K562 (cell line): ENCODE measurements at regions not wholly inside any gene's neighbourhood (a gene's known extent, or its start where the extent isn't known, plus 50 kb on each side); places are given as distances from the start of the nearest gene placed in this dataset.
"Not testable (repeated sequence)": the region's sequence is repeated elsewhere in the genome, so short reads cannot be mapped to it uniquely, and the experiment has no call there.

ENCODE experiments used
- ATAC-seq: fragments of 200-7000 bp; cut with Tn5 transposase; 3 replicates; pipeline ENCODE4 v1.9.1; 2020; ENCODE audit warnings: moderate library complexity
- BruUV-seq: library from RNA; stranded (reverse); fragments of 400-500 nt; replicated peaks from 2 replicates; lab custom pipeline; 2021; lab: Mats Ljungman, UMichigan
- CTCF ChIA-PET: fragments of 300-600 bp; formaldehyde crosslinking; extraction: SDS; loops from one replicate; lab custom pipeline; 2021; ENCODE audit warnings: low intra/inter-chr PET ratio; lab: Yijun Ruan, JAX
- POLR2A ChIA-PET: fragments of 300-600, 350-650 bp; sonication (Branson Sonifier 250); formaldehyde crosslinking; extraction: SDS; loops from one replicate; lab custom pipeline; 2021; ENCODE audit warnings: antibody characterized with exemption, inconsistent platforms; lab: Yijun Ruan, JAX
- DNase-seq, 4 experiments: peaks; one replicate each; pipeline versions ENCODE4 v3.0.0 to v3.0.0-alpha.2; 2011 to 2018; ENCODE audit warnings: low spot score in 3 of 4, mixed read lengths in 3 of 4; ENCODE audit errors: extremely low read depth in 1 of 4
- FAIRE-seq: peaks from 2 replicates; lab custom pipeline; 2011; peaks lifted over from hg19 to GRCh38; lab: Jason Lieb, UNC
- H2AFZ ChIP-seq: 2 replicates; pipeline ENCODE4 v1.6.0; 2011; ENCODE audit warnings: low read depth, low read length, control low read depth, inconsistent platforms
- H3K27ac ChIP-seq: fragments of 200-600 bp; 3 replicates; pipeline ENCODE4 v1.8.0; 2011; ENCODE audit warnings: low read depth, mild to moderate bottlenecking, control low read depth, inconsistent platforms, low read length, moderate library complexity, mixed read lengths; ENCODE audit errors: extremely low read depth
- H3K27me3 ChIP-seq, 2 experiments: fragments of 300-600 bp in 1 of 2; 2 replicates in 1 of 2; 3 replicates in 1 of 2; pipeline versions ENCODE4 v1.6.0 to v1.8.0; 2011; ENCODE audit warnings: inconsistent platforms in 2 of 2, low read length in 2 of 2, mild to moderate bottlenecking in 1 of 2, mixed read lengths in 1 of 2, moderate library complexity in 1 of 2; ENCODE audit not compliant: control insufficient read depth in 2 of 2, insufficient read depth in 2 of 2
- H3K36me3 ChIP-seq: fragments of 300-600 bp; 3 replicates; pipeline ENCODE4 v1.8.0; 2011; ENCODE audit warnings: mild to moderate bottlenecking, low read length, inconsistent platforms; ENCODE audit not compliant: control insufficient read depth, insufficient read depth
- H3K4me1 ChIP-seq, 2 experiments: fragments of 200-600 bp in 1 of 2; replicated peaks in 1 of 2; 2 replicates in 1 of 2; 3 replicates in 1 of 2; pipeline versions ENCODE4 v1.5.1 to v1.8.0; 2011; ENCODE audit warnings: inconsistent platforms in 2 of 2, low read length in 2 of 2, mild to moderate bottlenecking in 1 of 2, mixed read lengths in 1 of 2, moderate library complexity in 1 of 2; ENCODE audit not compliant: control insufficient read depth in 2 of 2, insufficient read depth in 2 of 2
- H3K4me2 ChIP-seq: 2 replicates; pipeline ENCODE4 v1.6.1; 2011; ENCODE audit warnings: low read length, control low read depth, inconsistent platforms, mixed read lengths; ENCODE audit not compliant: insufficient read depth
- H3K4me3 ChIP-seq: fragments of 200-600 bp; sonication (generic), shearing (Covaris generic); 2 replicates; pipeline ENCODE4 v1.5.1; 2016; ENCODE audit warnings: control low read depth, inconsistent platforms
- H3K79me2 ChIP-seq: fragments of 200-600 bp; 3 replicates; pipeline ENCODE4 v1.8.0; 2011; ENCODE audit warnings: low read length, inconsistent platforms; ENCODE audit not compliant: control insufficient read depth, insufficient read depth
- H3K9ac ChIP-seq, 2 experiments: 2 replicates each; pipeline versions ENCODE4 v1.6.0 to v1.6.1; 2011; ENCODE audit warnings: low read depth in 2 of 2, low read length in 2 of 2, control low read depth in 1 of 2, inconsistent platforms in 1 of 2, mild to moderate bottlenecking in 1 of 2, mixed read lengths in 1 of 2; ENCODE audit not compliant: insufficient read depth in 1 of 2
- H3K9me1 ChIP-seq: one replicate; pipeline ENCODE4 v1.6.0; 2011; ENCODE audit warnings: inconsistent platforms, mild to moderate bottlenecking, low read length, moderate library complexity; ENCODE audit not compliant: control insufficient read depth, insufficient read depth
- H3K9me3 ChIP-seq: replicated peaks from 2 replicates; pipeline ENCODE4 v1.5.1; 2011; ENCODE audit warnings: low read depth, low read length, inconsistent platforms; ENCODE audit not compliant: control insufficient read depth, insufficient read depth
- H4K20me1 ChIP-seq: replicated peaks from 2 replicates; pipeline ENCODE4 v1.6.1; 2011; ENCODE audit warnings: low read length, inconsistent platforms, mixed read lengths; ENCODE audit not compliant: control insufficient read depth, insufficient read depth
- CREBBP ChIP-seq: IDR thresholded peaks from one replicate; pipeline ENCODE4 v1.6.1; 2012; ENCODE audit warnings: low read depth, mild to moderate bottlenecking, control low read depth, inconsistent platforms, low read length
- ETV6 ChIP-seq, 3 experiments: fragments of 150-350 bp in 1 of 3; sonication (generic) in 1 of 3; formaldehyde crosslinking in 1 of 3; IDR thresholded peaks; 2 replicates each; pipeline versions ENCODE4 v1.6.1 to v1.8.0; 2014 to 2022; ENCODE audit warnings: borderline replicate concordance in 2 of 3, low read depth in 2 of 3, antibody characterized with exemption in 1 of 3, low read length in 1 of 3, mild to moderate bottlenecking in 1 of 3, missing genetic modification reagents in 1 of 3
- NFIC ChIP-seq: fragments of 450-650 bp; IDR thresholded peaks from 2 replicates; pipeline ENCODE4 v1.6.1; 2017; ENCODE audit warnings: mild to moderate bottlenecking, inconsistent platforms
- NRF1 ChIP-seq, 2 experiments: fragments of 450-650 bp; IDR thresholded peaks in 1 of 2; conservative IDR thresholded peaks in 1 of 2; 2 replicates each; pipeline ENCODE4 v1.6.1; 2014; ENCODE audit warnings: mild to moderate bottlenecking in 2 of 2
- POLR2AphosphoS2 ChIP-seq: IDR thresholded peaks from 2 replicates; pipeline ENCODE4 v1.6.1; 2012; ENCODE audit warnings: low read length, improper control_type of control experiment
- POLR3A ChIP-seq: IDR thresholded peaks from 2 replicates; pipeline ENCODE4 v1.6.1; 2011; ENCODE audit warnings: borderline replicate concordance, mild to moderate bottlenecking, moderate library complexity; ENCODE audit not compliant: insufficient read length, insufficient read depth; ENCODE audit errors: extremely low read depth
- RAD21 ChIP-seq, 2 experiments: fragments of 250-450 bp in 1 of 2; fragments of 450-650 bp in 1 of 2; sonication (Bioruptor Pico) in 1 of 2; formaldehyde crosslinking in 1 of 2; IDR thresholded peaks in 1 of 2; conservative IDR thresholded peaks in 1 of 2; 2 replicates each; pipeline versions ENCODE4 v1.4.0 to v1.8.0; 2020 to 2022; ENCODE audit warnings: mild to moderate bottlenecking in 2 of 2, moderate library complexity in 1 of 2
- SMAD1 ChIP-seq: fragments of 150-350 bp; IDR thresholded peaks from 2 replicates; pipeline ENCODE4 v1.6.1; 2014; ENCODE audit warnings: low read length, low read depth; ENCODE audit not compliant: partially characterized antibody
- SOX6 ChIP-seq: fragments of 450-650 bp; IDR thresholded peaks from 2 replicates; pipeline ENCODE4 v1.6.1; 2014; ENCODE audit warnings: mild to moderate bottlenecking
- TRIM25 ChIP-seq: fragments of 450-650 bp; IDR thresholded peaks from 2 replicates; pipeline ENCODE4 v1.7.0; 2016; ENCODE audit warnings: borderline replicate concordance
- ZNF589 ChIP-seq: fragments of 200-800 bp; sonication (Bioruptor generic); IDR thresholded peaks from 2 replicates; pipeline ENCODE4 v1.6.1; 2016; ENCODE audit warnings: low read depth, missing genetic modification characterization, missing compliant biosample characterization
- WGBS: fragments of 100-300 bp; shearing (Covaris generic); methylation state at CpG from one replicate; pipeline ENCODE4 v1.1.6; 2016; ENCODE audit warnings: low coverage, mixed read lengths; ENCODE audit not compliant: insufficient coverage; ENCODE audit errors: missing lambda C conversion rate; 5-methylcytosine and 5-hydroxymethylcytosine counted together
- in situ Hi-C: fragments of 300-500 bp; cut with MboI; formaldehyde crosslinking; loops from 4 replicates; pipeline ENCODE4 v1.15.0; 2018; ENCODE audit warnings: inconsistent platforms, mixed read lengths
- intact Hi-C: fragments of 100-400 bp; cut with micrococcal nuclease; formaldehyde crosslinking; loops from 2 replicates; pipeline ENCODE4 v1.14.2; 2022

GRCh38 chr14:23769221-23769728 lies 133.1 kb downstream of the DHRS2 start:
- ChIA-PET POLR2A (interaction anchor here (0.6 to 0.8 kb wide), 2 partner anchors 13 to 377 kb away, joined by 3 read pairs; no protein-coding TSS in a partner anchor), CTCF (interaction anchor here (0.6 to 0.8 kb wide), 2 partner anchors 104 to 181 kb away, joined by 3 to 4 read pairs; no protein-coding TSS in a partner anchor)
- H3K27me3 ChIP-seq, H3K36me3 ChIP-seq, H3K9me1 ChIP-seq, FAIRE-seq, BruUV-seq, H4K20me1 ChIP-seq, H3K4me3 ChIP-seq, H3K4me1 ChIP-seq, H3K27ac ChIP-seq, in situ Hi-C loops, H2AFZ ChIP-seq, H3K79me2 ChIP-seq, H3K9me3 ChIP-seq, H3K4me2 ChIP-seq, intact Hi-C loops, H3K9ac ChIP-seq: not testable (repeated sequence)
- WGBS = 3% methylated on average over 9 of the region's 9 CpGs
- peak; percentile 84 to 86 for TF ChIP-seq NRF1 (conservative IDR thresholded peaks at IDR 0.05 in 1 of 2, IDR thresholded peaks at IDR 0.05 in 1 of 2)
- TF ChIP-seq RAD21 (CRISPR knock-in tag; conservative IDR thresholded peaks at IDR 0.05 in 1 of 2, IDR thresholded peaks at IDR 0.05 in 1 of 2) = 0 out of 4 replicates have a peak, but pooled peaks of 1 of the 2 experiments have one; percentile 17
- ATAC-seq = peak; percentile 70
- DNase-seq = peak in 1 of 4 experiments; percentile 2

- no peaks in the 10 kb centered on the region for H3K9me3 ChIP-seq
- H3K4me1 ChIP-seq = no peaks in the 10 kb centered on the region
- H3K9ac ChIP-seq = no peak overlapping the region
- BruUV-seq = no TSS peak
- no peaks in the 10 kb centered on the region for H3K36me3 ChIP-seq
- 0% methylated on average over 2 of the region's 2 CpGs for WGBS
- no peak overlapping the region for H2AFZ ChIP-seq
- H3K9me1 ChIP-seq = no peaks in the 10 kb centered on the region
- no peak for DNase-seq
- H3K79me2 ChIP-seq = no peaks in the 10 kb centered on the region
- H3K27ac ChIP-seq = no peak overlapping the region
- FAIRE-seq = no peak
- no peaks in the 10 kb centered on the region for H4K20me1 ChIP-seq
- in situ Hi-C loops (no loop called here), intact Hi-C loops (no loop called here)
- no peak overlapping the region for H3K4me3 ChIP-seq
- POLR2A ChIA-PET = no interaction called here
- CTCF ChIA-PET = no interaction called here
- H3K4me2 ChIP-seq = no peak overlapping the region
- no peaks in the 10 kb centered on the region; a peak in 2 of 5 replicates for H3K27me3 ChIP-seq
- ATAC-seq = no peak
- no peak for TF ChIP-seq ZNF589 (CRISPR knock-in tag)
- no peak for TF ChIP-seq POLR2AphosphoS2
- TF ChIP-seq POLR3A = no peak
- no peak for TF ChIP-seq TRIM25
- TF ChIP-seq SOX6 = no peak
- no peak for TF ChIP-seq CREBBP
- TF ChIP-seq NFIC = no peak
- TF ChIP-seq ETV6 (IDR thresholded peaks at IDR 0.05; ENCODE audit: borderline replicate concordance in 1 of 2, low read depth in 2 of 2, low read length in 1 of 2) = no peak
- TF ChIP-seq ETV6 (CRISPR knock-in tag; IDR thresholded peaks at IDR 0.05; ENCODE audit: borderline replicate concordance) = no peak
- no peak for TF ChIP-seq SMAD1
These were observed 137.8 kb downstream of the DHRS2 start for GRCh38 chr14:23773981-23774380.
